IMR-90 (cell line): ENCODE measurements at regions not wholly inside any gene's neighbourhood (a gene's known extent, or its start where the extent isn't known, plus 50 kb on each side); places are given as distances from the start of the nearest gene placed in this dataset.

Experiments used
- ATAC-seq: fragments of 200-7000 bp; cut with Tn5 transposase; 2 replicates; pipeline ENCODE4 v1.9.1; 2020; ENCODE audit warnings: low read depth, mild to moderate bottlenecking, moderate library complexity
- BruUV-seq: library from RNA; stranded (reverse); fragments of 400-500 nt; replicated peaks from 2 replicates; lab custom pipeline; 2021; lab: Mats Ljungman, UMichigan
- CTCF ChIA-PET: fragments of 300-600 bp; formaldehyde crosslinking; extraction: SDS; loops from one replicate; lab custom pipeline; 2021; ENCODE audit warnings: antibody characterized with exemption; lab: Yijun Ruan, JAX
- POLR2A ChIA-PET: fragments of 300-600 bp; sonication (Branson Sonifier 250); formaldehyde crosslinking; loops from one replicate; lab custom pipeline; 2022; ENCODE audit warnings: antibody characterized with exemption; ENCODE audit not compliant: unreplicated experiment; lab: Charles Lee
- DNase-seq: peaks from one replicate; pipeline ENCODE4 v3.0.0; 2013
- H2AFZ ChIP-seq: replicated peaks from 2 replicates; pipeline ENCODE3; 2013; ENCODE audit warnings: low read length, mild to moderate bottlenecking; ENCODE audit not compliant: poor library complexity
- H2AK5ac ChIP-seq: 2 replicates; pipeline ENCODE4 v1.6.1; 2013; ENCODE audit warnings: low read depth, low read length, inconsistent platforms
- H2AK9ac ChIP-seq: replicated peaks from 2 replicates; pipeline ENCODE3; 2013; ENCODE audit warnings: mild to moderate bottlenecking, low read depth, low read length, moderate library complexity; ENCODE audit not compliant: poor library complexity
- H2BK120ac ChIP-seq: 2 replicates; pipeline ENCODE4 v1.6.1; 2013; ENCODE audit warnings: low read depth, low read length, inconsistent platforms
- H2BK15ac ChIP-seq: 3 replicates; pipeline ENCODE4 v1.6.1; 2013; ENCODE audit warnings: low read depth, low read length, inconsistent platforms
- H2BK20ac ChIP-seq: 2 replicates; pipeline ENCODE4 v1.6.1; 2013; ENCODE audit warnings: low read depth, mild to moderate bottlenecking, inconsistent platforms, low read length, moderate library complexity
- H2BK5ac ChIP-seq: 2 replicates; pipeline ENCODE4 v1.6.1; 2013; ENCODE audit warnings: mild to moderate bottlenecking, low read depth, low read length, inconsistent platforms; ENCODE audit not compliant: poor library complexity, severe bottlenecking
- H3K14ac ChIP-seq: replicated peaks from 2 replicates; pipeline ENCODE4 v1.6.1; 2013; ENCODE audit warnings: low read depth, low read length, inconsistent platforms
- H3K18ac ChIP-seq: 2 replicates; pipeline ENCODE4 v1.6.1; 2013; ENCODE audit warnings: low read depth, low read length, control low read depth
- H3K23ac ChIP-seq: 2 replicates; pipeline ENCODE4 v1.6.1; 2013; ENCODE audit warnings: low read depth, low read length, inconsistent platforms
- H3K27ac ChIP-seq: 2 replicates; pipeline ENCODE4 v1.5.1; 2013; ENCODE audit warnings: mild to moderate bottlenecking, control low read depth, low read length; ENCODE audit not compliant: insufficient read depth
- H3K27me3 ChIP-seq: 2 replicates; pipeline ENCODE4 v1.6.1; 2013; ENCODE audit warnings: low read length; ENCODE audit not compliant: control insufficient read depth, insufficient read depth
- H3K36me3 ChIP-seq: 2 replicates; pipeline ENCODE4 v1.6.1; 2013; ENCODE audit warnings: low read length, mixed read lengths; ENCODE audit not compliant: control insufficient read depth, insufficient read depth
- H3K4ac ChIP-seq: 2 replicates; pipeline ENCODE4 v1.6.1; 2013; ENCODE audit warnings: low read depth, low read length, inconsistent platforms
- H3K4me1 ChIP-seq: 2 replicates; pipeline ENCODE4 v1.6.1; 2013; ENCODE audit warnings: low read length, mixed read lengths; ENCODE audit not compliant: control insufficient read depth, insufficient read depth
- H3K4me2 ChIP-seq: 2 replicates; pipeline ENCODE4 v1.6.1; 2013; ENCODE audit warnings: low read depth, mild to moderate bottlenecking, control low read depth, low read length, moderate library complexity
- H3K4me3 ChIP-seq: 2 replicates; pipeline ENCODE4 v1.5.1; 2013; ENCODE audit warnings: low read depth, mild to moderate bottlenecking, control low read depth, low read length, moderate library complexity; ENCODE audit not compliant: insufficient read depth
- H3K56ac ChIP-seq: 2 replicates; pipeline ENCODE4 v1.6.1; 2013; ENCODE audit warnings: low read length, inconsistent platforms; ENCODE audit not compliant: insufficient read depth; ENCODE audit errors: extremely low read depth
- H3K79me1 ChIP-seq, 2 experiments: 2 replicates each; pipeline ENCODE4 v1.6.1; 2013; ENCODE audit warnings: low read length in 2 of 2, inconsistent platforms in 1 of 2, low read depth in 1 of 2
- H3K9ac ChIP-seq: 2 replicates; pipeline ENCODE4 v1.6.1; 2013; ENCODE audit warnings: low read depth, low read length, control low read depth
- H3K9me1 ChIP-seq: 2 replicates; pipeline ENCODE4 v1.6.1; 2013; ENCODE audit warnings: low read length, inconsistent platforms; ENCODE audit not compliant: insufficient read depth
- H3K9me3 ChIP-seq: 2 replicates; pipeline ENCODE4 v1.6.1; 2013; ENCODE audit warnings: low read length; ENCODE audit not compliant: control insufficient read depth, insufficient read depth
- H4K20me1 ChIP-seq: 2 replicates; pipeline ENCODE4 v1.6.1; 2013; ENCODE audit warnings: low read length, inconsistent platforms; ENCODE audit not compliant: insufficient read depth
- H4K5ac ChIP-seq: 2 replicates; pipeline ENCODE4 v1.6.1; 2013; ENCODE audit warnings: mild to moderate bottlenecking, low read depth, low read length, control low read depth
- H4K8ac ChIP-seq, 2 experiments: 2 replicates each; pipeline ENCODE4 v1.6.1; 2013; ENCODE audit warnings: low read depth in 2 of 2, low read length in 2 of 2, control low read depth in 1 of 2, inconsistent platforms in 1 of 2
- H4K91ac ChIP-seq: 2 replicates; pipeline ENCODE4 v1.6.1; 2013; ENCODE audit warnings: low read depth, low read length, inconsistent platforms; ENCODE audit not compliant: insufficient read depth
- BHLHE40 ChIP-seq: fragments of 150-350 bp; IDR thresholded peaks from 2 replicates; pipeline ENCODE4 v1.6.1; 2016; ENCODE audit warnings: mild to moderate bottlenecking, low read depth, low read length
- CEBPB ChIP-seq: IDR thresholded peaks from 2 replicates; pipeline ENCODE4 v1.6.1; 2012; ENCODE audit warnings: low read depth, low read length, improper control_type of control experiment
- CHD1 ChIP-seq: IDR thresholded peaks from 2 replicates; pipeline ENCODE4 v1.6.1; 2012; ENCODE audit warnings: low read depth, low read length, improper control_type of control experiment
- MAFK ChIP-seq: IDR thresholded peaks from 2 replicates; pipeline ENCODE4 v1.6.1; 2012; ENCODE audit warnings: low read depth, low read length, improper control_type of control experiment
- MAZ ChIP-seq: IDR thresholded peaks from 2 replicates; pipeline ENCODE4 v1.6.1; 2012; ENCODE audit warnings: low read depth, mild to moderate bottlenecking, low read length, improper control_type of control experiment, moderate library complexity, borderline replicate concordance
- NFE2L2 ChIP-seq: fragments of 150-350 bp; IDR thresholded peaks from 2 replicates; pipeline ENCODE4 v1.6.1; 2016; ENCODE audit warnings: low read depth, mild to moderate bottlenecking, low read length
- RAD21 ChIP-seq: IDR thresholded peaks from 2 replicates; pipeline ENCODE4 v1.6.1; 2012; ENCODE audit warnings: low read length, improper control_type of control experiment
- RCOR1 ChIP-seq: IDR thresholded peaks from 2 replicates; pipeline ENCODE4 v1.6.1; 2012; ENCODE audit warnings: mild to moderate bottlenecking, low read length, improper control_type of control experiment; ENCODE audit not compliant: insufficient replicate concordance
- RFX5 ChIP-seq: IDR thresholded peaks from 2 replicates; pipeline ENCODE4 v1.8.0; 2012; ENCODE audit warnings: low read depth, mild to moderate bottlenecking, low read length, moderate library complexity
- SMC3 ChIP-seq: fragments of 150-350 bp; IDR thresholded peaks from 2 replicates; pipeline ENCODE4 v1.6.1; 2016; ENCODE audit warnings: low read depth, mild to moderate bottlenecking, antibody characterized with exemption, low read length, moderate library complexity
- WGBS, 2 experiments: methylation state at CpG; one replicate each; pipeline versions ENCODE4 v1.1.5 to v1.1.7; 2013; ENCODE audit warnings: missing lambda C conversion rate in 2 of 2; ENCODE audit not compliant: insufficient read length in 1 of 2; ENCODE audit errors: extremely low coverage in 2 of 2; 5-methylcytosine and 5-hydroxymethylcytosine counted together
- dilution Hi-C: fragments of 300-500 bp; cut with HindIII; formaldehyde crosslinking; loops from one replicate; pipeline ENCODE4 v1.14.3; 2018; ENCODE audit warnings: low sequenced_read_pairs; ENCODE audit not compliant: unreplicated experiment
- in situ Hi-C: fragments of 300-500 bp; cut with MboI; formaldehyde crosslinking; loops from 3 replicates; pipeline ENCODE4 v1.14.3; 2019; ENCODE audit warnings: low sequenced_read_pairs, inconsistent platforms, mixed read lengths
- intact Hi-C: fragments of 100-400 bp; cut with micrococcal nuclease; formaldehyde crosslinking; loops from 2 replicates; pipeline ENCODE4 v1.10.0; 2022
- TF ChIP-seq, protein P1 (sequence below): fragments of 150-350 bp; IDR thresholded peaks from 2 replicates; pipeline ENCODE4 v1.6.1; 2017; ENCODE audit warnings: mild to moderate bottlenecking, antibody characterized with exemption, low read length, low read depth
- TF ChIP-seq, protein P2 (sequence below): fragments of 150-350 bp; IDR thresholded peaks from 2 replicates; pipeline ENCODE4 v1.6.1; 2016; ENCODE audit warnings: low read depth, mild to moderate bottlenecking, low read length, moderate library complexity, borderline replicate concordance

DNA sequence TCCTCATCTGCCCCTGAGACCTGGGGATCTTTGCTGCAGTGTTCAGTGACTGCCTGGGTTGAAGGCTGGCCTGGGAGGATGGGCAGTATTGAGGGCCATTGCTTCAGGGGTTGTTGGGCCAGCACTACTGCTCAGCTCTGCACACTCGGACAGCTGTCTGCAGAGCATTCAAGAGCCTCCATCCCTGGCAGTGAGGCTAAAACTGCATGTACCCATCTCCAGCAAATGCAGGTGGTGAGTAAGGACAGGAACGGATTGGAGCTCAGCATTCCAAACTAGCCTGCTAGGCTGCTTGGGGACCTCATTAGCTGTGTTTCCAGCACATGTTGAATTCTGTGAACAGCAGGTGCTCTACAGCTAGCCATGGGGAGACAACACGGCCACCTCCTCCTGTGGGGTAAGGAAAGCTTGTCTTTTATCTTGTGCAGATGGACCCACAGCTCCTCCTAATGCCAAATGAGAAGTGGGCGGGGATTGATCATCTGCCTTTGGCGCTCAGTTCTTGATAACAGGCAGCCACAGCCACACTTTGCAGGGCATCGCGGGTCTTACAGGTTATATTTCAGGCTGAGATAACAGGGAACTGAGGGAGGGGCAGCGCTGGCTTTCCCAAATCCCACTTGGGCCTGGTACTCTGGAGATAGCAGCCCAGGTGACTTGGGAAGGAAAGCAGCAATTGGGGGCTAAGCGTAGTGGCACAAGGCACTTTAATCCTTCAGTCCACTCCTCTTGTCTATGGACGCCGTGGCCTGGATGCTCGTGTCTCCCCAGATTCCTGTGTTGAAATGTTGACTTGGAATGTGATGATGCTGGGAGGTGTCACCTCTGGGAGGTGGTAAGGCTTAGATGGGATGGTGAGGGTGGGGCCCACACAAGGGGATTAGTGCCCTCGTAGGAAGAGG, 254.5 kb upstream of the B3GAT1 start (continued):
- TF ChIP-seq, protein P1, sequence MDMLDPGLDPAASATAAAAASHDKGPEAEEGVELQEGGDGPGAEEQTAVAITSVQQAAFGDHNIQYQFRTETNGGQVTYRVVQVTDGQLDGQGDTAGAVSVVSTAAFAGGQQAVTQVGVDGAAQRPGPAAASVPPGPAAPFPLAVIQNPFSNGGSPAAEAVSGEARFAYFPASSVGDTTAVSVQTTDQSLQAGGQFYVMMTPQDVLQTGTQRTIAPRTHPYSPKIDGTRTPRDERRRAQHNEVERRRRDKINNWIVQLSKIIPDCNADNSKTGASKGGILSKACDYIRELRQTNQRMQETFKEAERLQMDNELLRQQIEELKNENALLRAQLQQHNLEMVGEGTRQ, result no peak

DNA sequence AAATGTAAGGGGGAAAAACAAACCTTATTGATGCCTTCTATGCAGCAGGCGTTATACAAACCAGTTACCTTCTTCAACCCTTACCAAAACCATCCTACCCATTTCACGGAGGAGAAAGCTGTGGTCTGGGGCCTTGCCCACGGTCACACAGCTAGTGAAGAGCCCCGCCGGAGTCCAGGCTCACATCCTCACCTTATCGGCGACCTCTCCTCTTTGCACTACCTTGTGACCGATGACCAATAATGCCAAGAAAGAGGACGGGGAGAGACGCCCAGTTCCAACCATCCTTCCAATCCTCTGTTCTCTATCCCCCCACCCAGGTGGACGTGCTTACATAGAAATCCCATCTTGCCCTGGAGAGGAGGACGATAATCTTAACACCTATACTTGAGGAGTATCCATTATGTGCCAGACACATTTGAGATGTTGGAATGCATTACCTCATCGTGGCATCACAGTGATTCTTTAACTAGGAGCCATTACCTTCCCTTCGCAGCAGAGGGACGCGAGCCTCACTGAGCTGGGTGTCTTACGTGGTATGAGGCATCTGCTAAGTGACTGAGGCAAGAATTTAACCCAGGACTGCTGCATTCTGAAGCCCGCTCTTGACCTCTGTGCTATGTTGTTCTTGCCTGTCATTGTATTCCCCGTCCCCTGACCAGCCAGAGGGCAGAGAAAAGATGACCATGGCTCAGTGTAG, 253.7 kb upstream of the B3GAT1 start:
- CTCF ChIA-PET, result no interaction called here
- POLR2A ChIA-PET, result no interaction called here

More for the DNA sequence above, 253.7 kb upstream of the B3GAT1 start:
- Histone ChIP-seq H3K36me3 (no peaks in the 10 kb centered on the region), H4K91ac (no peak overlapping the region), H3K4ac (no peak overlapping the region), H4K20me1 (no peaks in the 10 kb centered on the region), H3K4me1 (no peaks in the 10 kb centered on the region), H2BK120ac (no peak overlapping the region), H2BK5ac (no peak overlapping the region), H3K18ac (no peak overlapping the region), H3K4me2 (no peak overlapping the region), H2AK9ac (no peak overlapping the region), H3K23ac (no peak overlapping the region), H3K9me1 (no peaks in the 10 kb centered on the region), H2AK5ac (no peak overlapping the region), H3K9me3 (peaks cover 66% of the 10 kb centered on the region), H4K8ac (no peak overlapping the region), H4K5ac (no peak overlapping the region), H3K14ac (no peak overlapping the region), H3K4me3 (no peak overlapping the region), H3K27me3 (no peaks in the 10 kb centered on the region), H3K79me1 (no peaks in the 10 kb centered on the region), H3K27ac (no peak overlapping the region), H2BK15ac (no peak overlapping the region), H3K56ac (no peak overlapping the region), H2BK20ac (no peak overlapping the region), H3K9ac (no peak overlapping the region), H2AFZ (no peak overlapping the region)
- in situ Hi-C loops (no loop called here), intact Hi-C loops (no loop called here), dilution Hi-C loops (no loop called here)
- WGBS, 2 experiments, result 71% methylated on average over 6 of the region's 19 CpGs; no CpG with 5 or more reads in 1 of the 2 experiments
- no TSS peak for BruUV-seq
- DNase-seq (no peak), ATAC-seq (no peak)
- TF ChIP-seq RCOR1 (no peak), MAFK (no peak), BHLHE40 (no peak), NFE2L2 (no peak), RAD21 (no peak), CHD1 (no peak), SMC3 (no peak), RFX5 (no peak), CEBPB (no peak), MAZ (no peak)
- TF ChIP-seq, protein P2, sequence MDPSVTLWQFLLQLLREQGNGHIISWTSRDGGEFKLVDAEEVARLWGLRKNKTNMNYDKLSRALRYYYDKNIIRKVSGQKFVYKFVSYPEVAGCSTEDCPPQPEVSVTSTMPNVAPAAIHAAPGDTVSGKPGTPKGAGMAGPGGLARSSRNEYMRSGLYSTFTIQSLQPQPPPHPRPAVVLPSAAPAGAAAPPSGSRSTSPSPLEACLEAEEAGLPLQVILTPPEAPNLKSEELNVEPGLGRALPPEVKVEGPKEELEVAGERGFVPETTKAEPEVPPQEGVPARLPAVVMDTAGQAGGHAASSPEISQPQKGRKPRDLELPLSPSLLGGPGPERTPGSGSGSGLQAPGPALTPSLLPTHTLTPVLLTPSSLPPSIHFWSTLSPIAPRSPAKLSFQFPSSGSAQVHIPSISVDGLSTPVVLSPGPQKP, result no peak
